GM21723 (cell line): ENCODE measurements at regions not wholly inside any gene's neighbourhood (a gene's known extent, or its start where the extent isn't known, plus 50 kb on each side); places are given as distances from the start of the nearest gene placed in this dataset.
"Not testable (repeated sequence)": the region's sequence is repeated elsewhere in the genome, so short reads cannot be mapped to it uniquely, and the experiment has no call there.

Experiments
- ATAC-seq: cut with Tn5 transposase; IDR thresholded peaks from one replicate; pipeline ENCODE4 v1.9.1; 2021; ENCODE audit warnings: mild to moderate bottlenecking, moderate library complexity; ENCODE audit not compliant: unreplicated experiment

- ATAC-seq = no peak
Measured at GRCh38 chr15:81839387-81839786, 206.4 kb downstream of the MEX3B start.

GRCh38 chr15:81835731-81836130 lies 210.1 kb downstream of the MEX3B start:
- ATAC-seq = no peak

- no peak for ATAC-seq
Measured at GRCh38 chr15:81830520-81830919, 215.3 kb downstream of the MEX3B start.

- ATAC-seq = no peak
Measured at GRCh38 chr15:81829918-81830317, 215.9 kb downstream of the MEX3B start.

- no peak for ATAC-seq
Measured at GRCh38 chr15:81828135-81828534, 217.7 kb downstream of the MEX3B start.

GRCh38 chr15:81825136-81825535 lies 220.7 kb downstream of the MEX3B start:
- ATAC-seq = no peak

GRCh38 chr15:81822587-81822986 lies 223.2 kb downstream of the MEX3B start:
- not testable (repeated sequence) for ATAC-seq

- no peak for ATAC-seq
Measured at GRCh38 chr15:81819924-81820635, 225.7 kb downstream of the MEX3B start.

- no peak for ATAC-seq
Measured at GRCh38 chr15:81814882-81815455, 230.8 kb downstream of the MEX3B start.

- ATAC-seq = no peak
Measured at GRCh38 chr15:81813215-81813614, 232.6 kb downstream of the MEX3B start.

GRCh38 chr15:81812456-81812855 lies 233.4 kb downstream of the MEX3B start:
- no peak for ATAC-seq

GRCh38 chr15:81811736-81812135 lies 234.1 kb downstream of the MEX3B start:
- ATAC-seq = no peak

GRCh38 chr15:81809543-81809942 lies 236.3 kb downstream of the MEX3B start:
- ATAC-seq = no peak

- ATAC-seq = no peak
Measured at GRCh38 chr15:81807806-81808205, 238.0 kb downstream of the MEX3B start.

- no peak for ATAC-seq
Measured at GRCh38 chr15:81807186-81807585, 238.6 kb downstream of the MEX3B start.

- no peak for ATAC-seq
Measured at GRCh38 chr15:81795899-81796298, 249.9 kb downstream of the MEX3B start.

- no peak for ATAC-seq
Measured at GRCh38 chr15:81792646-81793045, 253.2 kb downstream of the MEX3B start.

GRCh38 chr15:81791322-81791721 lies 254.5 kb downstream of the MEX3B start:
- ATAC-seq = not testable (repeated sequence)

- no peak for ATAC-seq
Measured at GRCh38 chr15:81789403-81789802, 256.4 kb downstream of the MEX3B start.

- no peak for ATAC-seq
Measured at GRCh38 chr15:81786776-81787175, 259.0 kb downstream of the MEX3B start.

- no peak for ATAC-seq
Measured at GRCh38 chr15:81785679-81786078, 260.1 kb downstream of the MEX3B start.

GRCh38 chr15:81785181-81785580 lies 260.6 kb downstream of the MEX3B start:
- no peak for ATAC-seq

GRCh38 chr15:81784751-81785150 lies 261.1 kb downstream of the MEX3B start:
- no peak for ATAC-seq
